Activated T-helper 2 cell treated with anti-CD3 and anti-CD28 coated beads, Interferon-gamma antibody, Interleukin-2, Interleukin-4, amounts not matched to agents 10 μg/mL and 5 μg/mL and 100 μg/mL, durations not matched to agents 14 hours and 24 hours and 36 hours (primary cell): ENCODE measurements at regions not wholly inside any gene's neighbourhood (a gene's known extent, or its start where the extent isn't known, plus 50 kb on each side); places are given as distances from the start of the nearest gene placed in this dataset.
"Not testable (repeated sequence)": the region's sequence is repeated elsewhere in the genome, so short reads cannot be mapped to it uniquely, and the experiment has no call there.

Source experiments
- DNase-seq: peaks from one replicate; pipeline ENCODE4 v3.0.0; 2021; ENCODE audit warnings: low spot score
- H3K27ac Mint-ChIP-seq: one replicate; pipeline ENCODE4 v1.8.0; 2021; ENCODE audit warnings: mixed read lengths
- H3K27me3 Mint-ChIP-seq: one replicate; pipeline ENCODE4 v1.8.0; 2021; ENCODE audit warnings: low read depth, mixed read lengths
- H3K36me3 Mint-ChIP-seq: one replicate; pipeline ENCODE4 v1.8.0; 2021; ENCODE audit warnings: low read depth, mixed read lengths
- H3K4me1 Mint-ChIP-seq: one replicate; pipeline ENCODE4 v1.8.0; 2021; ENCODE audit warnings: low read depth, mixed read lengths
- H3K4me3 Mint-ChIP-seq: one replicate; pipeline ENCODE4 v1.8.0; 2021; ENCODE audit warnings: low read depth, mild to moderate bottlenecking, moderate library complexity, mixed read lengths
- H3K9me3 Mint-ChIP-seq: one replicate; pipeline ENCODE4 v1.8.0; 2021; ENCODE audit warnings: mixed read lengths
- intact Hi-C: fragments of 100-400 bp; cut with micrococcal nuclease; formaldehyde crosslinking; loops from one replicate; pipeline ENCODE4 v1.15.1; 2023

GRCh38 chr5:118107246-118107645 is 881.1 kb downstream of the DTWD2 start:
- DNase-seq, H3K27ac Mint-ChIP-seq, H3K4me1 Mint-ChIP-seq, H3K4me3 Mint-ChIP-seq, H3K9me3 Mint-ChIP-seq, H3K27me3 Mint-ChIP-seq, intact Hi-C loops, H3K36me3 Mint-ChIP-seq: not testable (repeated sequence)

GRCh38 chr5:118098716-118099115 is 889.6 kb downstream of the DTWD2 start:
- no peak for DNase-seq
- no peaks in the 10 kb centered on the region for H3K27me3 Mint-ChIP-seq
- no peak overlapping the region for H3K27ac Mint-ChIP-seq
- intact Hi-C loops, result no loop called here
- no peaks in the 10 kb centered on the region for H3K36me3 Mint-ChIP-seq
- no peaks in the 10 kb centered on the region for H3K4me1 Mint-ChIP-seq
- no peak overlapping the region for H3K4me3 Mint-ChIP-seq
- no peaks in the 10 kb centered on the region for H3K9me3 Mint-ChIP-seq

- H3K4me3 Mint-ChIP-seq, result no peak overlapping the region
These were observed 893.2 kb downstream of the DTWD2 start for GRCh38 chr5:118095115-118095514.

GRCh38 chr5:118088448-118088847 is 899.9 kb downstream of the DTWD2 start:
- Mint-ChIP-seq H3K4me3 (no peak overlapping the region), H3K27me3 (no peaks in the 10 kb centered on the region), H3K36me3 (no peaks in the 10 kb centered on the region), H3K27ac (no peak overlapping the region), H3K4me1 (no peaks in the 10 kb centered on the region), H3K9me3 (peaks cover 10% of the 10 kb centered on the region)
- no peak for DNase-seq
- intact Hi-C loops, result no loop called here

More at GRCh38 chr5:118095115-118095514, 893.2 kb downstream of the DTWD2 start:
- Mint-ChIP-seq H3K4me1 (no peaks in the 10 kb centered on the region), H3K27ac (no peak overlapping the region), H3K9me3 (peaks cover 5% of the 10 kb centered on the region), H3K27me3 (no peaks in the 10 kb centered on the region), H3K36me3 (no peaks in the 10 kb centered on the region)
- no peak for DNase-seq
- intact Hi-C loops, result no loop called here

GRCh38 chr5:118076490-118076889 is 911.9 kb downstream of the DTWD2 start:
- Mint-ChIP-seq H3K4me3 (no peak overlapping the region), H3K27ac (no peak overlapping the region), H3K36me3 (no peaks in the 10 kb centered on the region), H3K9me3 (peaks cover 20% of the 10 kb centered on the region), H3K4me1 (no peaks in the 10 kb centered on the region), H3K27me3 (no peaks in the 10 kb centered on the region)
- intact Hi-C loops, result no loop called here
- DNase-seq, result no peak

- intact Hi-C loops, result no loop called here
- H3K27me3 Mint-ChIP-seq, result no peaks in the 10 kb centered on the region
- H3K9me3 Mint-ChIP-seq, result no peaks in the 10 kb centered on the region
- no peak for DNase-seq
- no peaks in the 10 kb centered on the region for H3K4me1 Mint-ChIP-seq
- H3K27ac Mint-ChIP-seq, result no peak overlapping the region
- H3K36me3 Mint-ChIP-seq, result no peaks in the 10 kb centered on the region
- H3K4me3 Mint-ChIP-seq, result no peak overlapping the region
These were observed 918.3 kb downstream of the DTWD2 start for GRCh38 chr5:118070041-118070440.

GRCh38 chr5:118069452-118069851 is 918.9 kb downstream of the DTWD2 start:
- no peaks in the 10 kb centered on the region for H3K4me1 Mint-ChIP-seq
- no peak overlapping the region for H3K4me3 Mint-ChIP-seq
- no peaks in the 10 kb centered on the region for H3K27me3 Mint-ChIP-seq
- intact Hi-C loops, result no loop called here
- no peaks in the 10 kb centered on the region for H3K36me3 Mint-ChIP-seq
- no peak for DNase-seq
- H3K27ac Mint-ChIP-seq, result no peak overlapping the region
- no peaks in the 10 kb centered on the region for H3K9me3 Mint-ChIP-seq

- no peaks in the 10 kb centered on the region for H3K36me3 Mint-ChIP-seq
- H3K4me1 Mint-ChIP-seq, result no peaks in the 10 kb centered on the region
- no peaks in the 10 kb centered on the region for H3K9me3 Mint-ChIP-seq
- no peak overlapping the region for H3K27ac Mint-ChIP-seq
- intact Hi-C loops, result no loop called here
- no peaks in the 10 kb centered on the region for H3K27me3 Mint-ChIP-seq
- H3K4me3 Mint-ChIP-seq, result no peak overlapping the region
- no peak for DNase-seq
These were observed 919.5 kb downstream of the DTWD2 start for GRCh38 chr5:118068886-118069285.

- H3K9me3 Mint-ChIP-seq, intact Hi-C loops, H3K36me3 Mint-ChIP-seq, H3K4me1 Mint-ChIP-seq, DNase-seq, H3K27me3 Mint-ChIP-seq, H3K27ac Mint-ChIP-seq, H3K4me3 Mint-ChIP-seq: not testable (repeated sequence)
These were observed 924.5 kb downstream of the DTWD2 start for GRCh38 chr5:118063836-118064235.

- no peaks in the 10 kb centered on the region for H3K4me1 Mint-ChIP-seq
- H3K4me3 Mint-ChIP-seq, result no peak overlapping the region
- no peaks in the 10 kb centered on the region for H3K27me3 Mint-ChIP-seq
- no peak overlapping the region for H3K27ac Mint-ChIP-seq
- H3K36me3 Mint-ChIP-seq, result no peaks in the 10 kb centered on the region
- no peaks in the 10 kb centered on the region for H3K9me3 Mint-ChIP-seq
- intact Hi-C loops, result no loop called here
- DNase-seq, result no peak
These were observed 927.5 kb downstream of the DTWD2 start for GRCh38 chr5:118060833-118061232.

GRCh38 chr5:118052503-118052902 is 935.8 kb downstream of the DTWD2 start:
- Mint-ChIP-seq H3K4me3 (no peak overlapping the region), H3K27ac (no peak overlapping the region)
- intact Hi-C loops, result no loop called here

GRCh38 chr5:118044169-118044568 is 944.2 kb downstream of the DTWD2 start:
- Mint-ChIP-seq H3K4me3 (no peak overlapping the region), H3K27ac (no peak overlapping the region), H3K4me1 (no peaks in the 10 kb centered on the region)

More at GRCh38 chr5:118052503-118052902, 935.8 kb downstream of the DTWD2 start:
- no peaks in the 10 kb centered on the region for H3K36me3 Mint-ChIP-seq
- no peak for DNase-seq
- H3K4me1 Mint-ChIP-seq, result no peaks in the 10 kb centered on the region
- H3K9me3 Mint-ChIP-seq, result peaks cover 3% of the 10 kb centered on the region
- no peaks in the 10 kb centered on the region for H3K27me3 Mint-ChIP-seq

GRCh38 chr5:118043531-118043930 is 944.8 kb downstream of the DTWD2 start:
- no peak overlapping the region for H3K4me3 Mint-ChIP-seq
- no peaks in the 10 kb centered on the region for H3K27me3 Mint-ChIP-seq
- H3K4me1 Mint-ChIP-seq, result no peaks in the 10 kb centered on the region
- peaks cover 5% of the 10 kb centered on the region for H3K9me3 Mint-ChIP-seq
- DNase-seq, result no peak
- H3K36me3 Mint-ChIP-seq, result no peaks in the 10 kb centered on the region
- intact Hi-C loops, result no loop called here
- H3K27ac Mint-ChIP-seq, result no peak overlapping the region

More at GRCh38 chr5:118044169-118044568, 944.2 kb downstream of the DTWD2 start:
- no peak for DNase-seq
- intact Hi-C loops, result no loop called here
- Mint-ChIP-seq H3K36me3 (no peaks in the 10 kb centered on the region), H3K9me3 (peaks cover 5% of the 10 kb centered on the region), H3K27me3 (no peaks in the 10 kb centered on the region)

GRCh38 chr5:118042076-118042475 is 946.3 kb downstream of the DTWD2 start:
- no peak for DNase-seq
- Mint-ChIP-seq H3K4me3 (no peak overlapping the region), H3K9me3 (peaks cover 5% of the 10 kb centered on the region), H3K4me1 (no peaks in the 10 kb centered on the region), H3K27ac (no peak overlapping the region), H3K27me3 (no peaks in the 10 kb centered on the region), H3K36me3 (no peaks in the 10 kb centered on the region)
- intact Hi-C loops, result no loop called here
